H1 (cell line): ENCODE measurements at regions not wholly inside any gene's neighbourhood (a gene's known extent, or its start where the extent isn't known, plus 50 kb on each side); places are given as distances from the start of the nearest gene placed in this dataset.

Experiments
- CHD2 ChIP-seq: IDR thresholded peaks from 2 replicates; pipeline ENCODE4 v1.6.1; 2012; ENCODE audit warnings: low read length, improper control_type of control experiment
- TEAD4 ChIP-seq: IDR thresholded peaks from 2 replicates; pipeline ENCODE4 v1.6.1; 2012; ENCODE audit warnings: low read depth, low read length, inconsistent platforms, mixed read lengths

DNA sequence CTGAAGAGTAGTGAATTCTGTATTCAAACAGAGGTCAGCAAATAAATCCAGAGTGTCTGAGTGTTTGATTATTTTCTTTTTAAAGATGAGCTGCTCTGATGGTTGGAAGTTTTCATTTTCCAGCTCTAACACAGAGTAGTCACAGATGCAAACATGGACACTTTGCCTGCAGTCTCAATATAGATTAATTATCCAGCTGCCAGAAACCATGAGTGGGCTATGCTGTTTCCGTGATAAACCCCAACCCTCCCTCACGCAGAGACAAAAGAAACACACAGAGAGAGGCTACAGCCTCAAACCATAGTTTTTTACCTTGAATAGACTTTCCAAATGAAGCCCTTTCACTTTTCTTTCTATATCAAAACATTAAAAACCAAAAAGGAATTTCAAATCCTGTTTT, 884.7 kb downstream of the DIAPH3 start (continued):
- TF ChIP-seq TEAD4 = no peak
- TF ChIP-seq CHD2 = no peak
